H9 (cell line): ENCODE measurements at regions not wholly inside any gene's neighbourhood (a gene's known extent, or its start where the extent isn't known, plus 50 kb on each side); places are given as distances from the start of the nearest gene placed in this dataset.

Experiments used
- DNase-seq: peaks from one replicate; pipeline ENCODE4 v3.0.0-alpha.2; 2017
- H2AFZ ChIP-seq: one replicate; pipeline ENCODE4 v1.6.1; 2013; ENCODE audit warnings: mild to moderate bottlenecking, low read length, control low read depth, moderate library complexity
- H2AK5ac ChIP-seq: 2 replicates; pipeline ENCODE4 v1.6.1; 2013; ENCODE audit warnings: low read length, control low read depth, mixed read lengths; ENCODE audit not compliant: insufficient read length
- H2BK120ac ChIP-seq: one replicate; pipeline ENCODE4 v1.6.1; 2013; ENCODE audit warnings: low read depth, mild to moderate bottlenecking, low read length, control low read depth, inconsistent platforms; ENCODE audit not compliant: poor library complexity, severe bottlenecking
- H2BK12ac ChIP-seq: 2 replicates; pipeline ENCODE4 v1.6.1; 2013; ENCODE audit warnings: low read length, control low read depth, mixed read lengths, low read depth; ENCODE audit not compliant: insufficient read length
- H2BK15ac ChIP-seq: 2 replicates; pipeline ENCODE4 v1.6.1; 2013; ENCODE audit warnings: low read depth, low read length, control low read depth
- H2BK20ac ChIP-seq: one replicate; pipeline ENCODE4 v1.6.1; 2013; ENCODE audit warnings: low read depth, mild to moderate bottlenecking, low read length, control low read depth, inconsistent platforms; ENCODE audit not compliant: poor library complexity, severe bottlenecking
- H2BK5ac ChIP-seq: 2 replicates; pipeline ENCODE4 v1.6.1; 2013; ENCODE audit warnings: low read length, control low read depth, mixed read lengths; ENCODE audit not compliant: insufficient read length
- H3K14ac ChIP-seq: 2 replicates; pipeline ENCODE4 v1.6.1; 2013; ENCODE audit warnings: low read length, control low read depth; ENCODE audit not compliant: insufficient read depth
- H3K18ac ChIP-seq: 2 replicates; pipeline ENCODE4 v1.6.1; 2013; ENCODE audit warnings: low read depth, mild to moderate bottlenecking, mixed read lengths, low read length, control low read depth; ENCODE audit not compliant: insufficient read length
- H3K23ac ChIP-seq: 2 replicates; pipeline ENCODE4 v1.6.1; 2013; ENCODE audit warnings: low read length, control low read depth, mixed read lengths, low read depth; ENCODE audit not compliant: insufficient read length
- H3K23me2 ChIP-seq: 2 replicates; pipeline ENCODE4 v1.6.1; 2013; ENCODE audit warnings: low read depth, mild to moderate bottlenecking, mixed read lengths, low read length, control low read depth; ENCODE audit not compliant: insufficient read length, poor library complexity, severe bottlenecking
- H3K27ac ChIP-seq: 2 replicates; pipeline ENCODE4 v1.5.1; 2013; ENCODE audit warnings: low read length, control low read depth, mixed read lengths, low read depth; ENCODE audit not compliant: insufficient read length
- H3K27me3 ChIP-seq: 2 replicates; pipeline ENCODE4 v1.6.1; 2013; ENCODE audit warnings: low read length, control low read depth, inconsistent platforms; ENCODE audit not compliant: insufficient read depth
- H3K4ac ChIP-seq: 2 replicates; pipeline ENCODE4 v1.6.1; 2013; ENCODE audit warnings: low read depth, mild to moderate bottlenecking, control low read depth, inconsistent platforms, low read length, moderate library complexity
- H3K4me1 ChIP-seq: 2 replicates; pipeline ENCODE4 v1.6.1; 2013; ENCODE audit warnings: low read length, control low read depth, inconsistent platforms; ENCODE audit not compliant: insufficient read depth
- H3K4me2 ChIP-seq: 2 replicates; pipeline ENCODE4 v1.6.1; 2013; ENCODE audit warnings: low read length, control low read depth, mixed read lengths; ENCODE audit not compliant: insufficient read length, insufficient read depth
- H3K56ac ChIP-seq: 2 replicates; pipeline ENCODE4 v1.6.1; 2013; ENCODE audit warnings: low read depth, mild to moderate bottlenecking, mixed read lengths, low read length, control low read depth; ENCODE audit not compliant: insufficient read length
- H3K79me1 ChIP-seq: 2 replicates; pipeline ENCODE4 v1.6.1; 2013; ENCODE audit warnings: low read depth, mild to moderate bottlenecking, moderate library complexity, low read length, control low read depth, inconsistent platforms; ENCODE audit not compliant: insufficient read depth, poor library complexity, severe bottlenecking
- H3K79me2 ChIP-seq: 2 replicates; pipeline ENCODE4 v1.6.1; 2013; ENCODE audit warnings: low read length, control low read depth, inconsistent platforms; ENCODE audit not compliant: insufficient read depth
- H3K9ac ChIP-seq: 2 replicates; pipeline ENCODE4 v1.6.1; 2013; ENCODE audit warnings: low read length, control low read depth, mixed read lengths; ENCODE audit not compliant: insufficient read length; ENCODE audit errors: extremely low read depth
- H3K9me3 ChIP-seq: one replicate; pipeline ENCODE4 v1.6.1; 2013; ENCODE audit warnings: low read depth, low read length, inconsistent platforms; ENCODE audit not compliant: control insufficient read depth
- H3T11ph ChIP-seq: one replicate; pipeline ENCODE4 v1.6.1; 2013; ENCODE audit warnings: mild to moderate bottlenecking, low read length, control low read depth, inconsistent platforms
- H4K20me1 ChIP-seq: one replicate; pipeline ENCODE4 v1.6.1; 2013; ENCODE audit not compliant: control insufficient read depth, insufficient read length, insufficient read depth
- H4K5ac ChIP-seq: 2 replicates; pipeline ENCODE4 v1.6.1; 2013; ENCODE audit warnings: low read depth, mild to moderate bottlenecking, mixed read lengths, low read length, control low read depth; ENCODE audit not compliant: insufficient read length
- H4K8ac ChIP-seq: replicated peaks from 2 replicates; pipeline ENCODE4 v1.6.1; 2013; ENCODE audit warnings: low read length, control low read depth, mixed read lengths, low read depth; ENCODE audit not compliant: insufficient read length
- H4K91ac ChIP-seq: 2 replicates; pipeline ENCODE4 v1.6.1; 2013; ENCODE audit warnings: low read depth, mild to moderate bottlenecking, moderate library complexity, mixed read lengths, low read length, control low read depth; ENCODE audit not compliant: insufficient read length
- H3K27ac Mint-ChIP-seq, 3 experiments: 2 replicates in 2 of 3; 3 replicates in 1 of 3; pipeline ENCODE4 v1.8.0; 2020 to 2021; ENCODE audit warnings: mixed read lengths in 3 of 3, mild to moderate bottlenecking in 1 of 3, moderate library complexity in 1 of 3
- H3K27me3 Mint-ChIP-seq: 2 replicates; pipeline ENCODE4 v1.8.0; 2021; ENCODE audit warnings: low read depth, mild to moderate bottlenecking, moderate library complexity, mixed read lengths
- H3K36me3 Mint-ChIP-seq, 3 experiments: 2 replicates in 2 of 3; 3 replicates in 1 of 3; pipeline ENCODE4 v1.8.0; 2020 to 2021; ENCODE audit warnings: low read depth in 3 of 3, mixed read lengths in 3 of 3; ENCODE audit not compliant: insufficient read depth in 1 of 3
- H3K4me1 Mint-ChIP-seq, 2 experiments: 2 replicates each; pipeline ENCODE4 v1.8.0; 2020; ENCODE audit warnings: mixed read lengths in 2 of 2
- H3K4me3 Mint-ChIP-seq, 2 experiments: 2 replicates in 1 of 2; 3 replicates in 1 of 2; pipeline ENCODE4 v1.8.0; 2020 to 2021; ENCODE audit warnings: mild to moderate bottlenecking in 2 of 2, mixed read lengths in 2 of 2, moderate library complexity in 1 of 2
- H3K9me3 Mint-ChIP-seq, 2 experiments: 2 replicates in 1 of 2; 3 replicates in 1 of 2; pipeline ENCODE4 v1.8.0; 2020; ENCODE audit warnings: mild to moderate bottlenecking in 2 of 2, mixed read lengths in 2 of 2, moderate library complexity in 1 of 2
- WGBS: extraction: QIAGEN DNeasy Blood & Tissue Kit; methylation state at CpG from one replicate; pipeline ENCODE4 v1.1.7; 2013; ENCODE audit warnings: missing lambda C conversion rate, low lambda C conversion rate, mixed read lengths; ENCODE audit not compliant: insufficient read length; ENCODE audit errors: extremely low coverage; 5-methylcytosine and 5-hydroxymethylcytosine counted together
- TF ChIP-seq, protein P1 (sequence below): fragments of 200-600 bp; sonication (generic); conservative IDR thresholded peaks from 3 replicates; pipeline ENCODE4 v1.8.0; 2021; ENCODE audit warnings: antibody characterized with exemption, mild to moderate bottlenecking

DNA sequence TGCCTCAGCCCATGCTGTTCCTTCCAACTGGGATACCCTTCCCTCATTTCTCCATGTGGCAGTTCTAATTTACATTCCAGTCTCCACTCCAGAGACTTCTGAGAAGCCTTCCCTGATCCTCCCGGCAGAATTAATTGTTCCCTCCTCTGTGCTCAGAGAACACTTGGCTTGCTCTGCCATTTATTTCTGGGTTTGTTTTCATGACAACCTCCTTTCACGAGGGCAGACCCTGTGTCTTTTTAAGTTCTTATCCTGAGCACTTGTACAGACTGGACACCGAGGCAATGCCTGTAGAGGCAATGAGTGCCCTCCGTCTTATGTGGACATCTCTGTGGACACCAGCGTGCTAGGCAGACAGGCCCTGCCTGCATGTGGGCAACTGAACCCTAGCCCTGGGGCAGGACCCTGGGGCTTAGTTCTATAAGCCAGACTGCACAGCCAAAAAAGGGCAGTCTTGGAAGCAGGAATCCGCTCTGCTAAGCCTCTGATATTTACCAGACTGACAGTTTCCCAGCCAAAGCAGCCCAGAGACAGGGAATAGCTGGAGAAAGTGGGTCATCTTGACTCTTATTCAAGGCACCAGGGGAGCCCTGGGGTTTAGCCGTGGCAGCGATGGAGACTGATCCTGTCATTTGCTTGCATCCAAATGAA is 474.0 kb downstream of the RPS24 start:
- no peak overlapping the region for H2BK15ac ChIP-seq
- no peak overlapping the region for H4K5ac ChIP-seq
- no peak overlapping the region for H3K18ac ChIP-seq
- no peak overlapping the region for H3T11ph ChIP-seq
- Mint-ChIP-seq H3K4me3 (no peak overlapping the region), H3K27me3 (peaks cover 2% of the 10 kb centered on the region; the same call in 1 of the 2 replicates), H3K9me3 (no peaks in the 10 kb centered on the region), H3K27ac (no peak overlapping the region), H3K36me3 (no peaks in the 10 kb centered on the region), H3K4me1 (peaks cover 0 to 3% of the 10 kb centered on the region in 2 experiments; a peak in 2 of 4 replicates)
- H3K4ac ChIP-seq: no peak overlapping the region
- no peak overlapping the region for H3K14ac ChIP-seq
- no peaks in the 10 kb centered on the region for H3K79me2 ChIP-seq
- H3K4me1 ChIP-seq: no peaks in the 10 kb centered on the region
- DNase-seq: no peak
- H3K4me2 ChIP-seq: no peak overlapping the region
- H3K79me1 ChIP-seq: no peaks in the 10 kb centered on the region
- no peaks in the 10 kb centered on the region for H3K27me3 ChIP-seq
- H4K91ac ChIP-seq: no peak overlapping the region
- no peak overlapping the region for H2BK12ac ChIP-seq
- no peak overlapping the region for H3K9ac ChIP-seq
- no peak overlapping the region for H2BK20ac ChIP-seq
- no CpG with 5 or more reads among the region's 8 CpGs for whole genome bisulfite sequencing
- TF ChIP-seq, protein P1, sequence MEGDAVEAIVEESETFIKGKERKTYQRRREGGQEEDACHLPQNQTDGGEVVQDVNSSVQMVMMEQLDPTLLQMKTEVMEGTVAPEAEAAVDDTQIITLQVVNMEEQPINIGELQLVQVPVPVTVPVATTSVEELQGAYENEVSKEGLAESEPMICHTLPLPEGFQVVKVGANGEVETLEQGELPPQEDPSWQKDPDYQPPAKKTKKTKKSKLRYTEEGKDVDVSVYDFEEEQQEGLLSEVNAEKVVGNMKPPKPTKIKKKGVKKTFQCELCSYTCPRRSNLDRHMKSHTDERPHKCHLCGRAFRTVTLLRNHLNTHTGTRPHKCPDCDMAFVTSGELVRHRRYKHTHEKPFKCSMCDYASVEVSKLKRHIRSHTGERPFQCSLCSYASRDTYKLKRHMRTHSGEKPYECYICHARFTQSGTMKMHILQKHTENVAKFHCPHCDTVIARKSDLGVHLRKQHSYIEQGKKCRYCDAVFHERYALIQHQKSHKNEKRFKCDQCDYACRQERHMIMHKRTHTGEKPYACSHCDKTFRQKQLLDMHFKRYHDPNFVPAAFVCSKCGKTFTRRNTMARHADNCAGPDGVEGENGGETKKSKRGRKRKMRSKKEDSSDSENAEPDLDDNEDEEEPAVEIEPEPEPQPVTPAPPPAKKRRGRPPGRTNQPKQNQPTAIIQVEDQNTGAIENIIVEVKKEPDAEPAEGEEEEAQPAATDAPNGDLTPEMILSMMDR: no peak
- H2BK5ac ChIP-seq: no peak overlapping the region
- H4K8ac ChIP-seq: no peak overlapping the region
- H4K20me1 ChIP-seq: no peaks in the 10 kb centered on the region
- no peaks in the 10 kb centered on the region for H3K23me2 ChIP-seq
- no peak overlapping the region for H3K56ac ChIP-seq
- H3K27ac ChIP-seq: no peak overlapping the region
- no peak overlapping the region for H2AK5ac ChIP-seq
- no peak overlapping the region for H3K23ac ChIP-seq
- no peak overlapping the region for H2AFZ ChIP-seq
- H3K9me3 ChIP-seq: no peaks in the 10 kb centered on the region
- H2BK120ac ChIP-seq: no peak overlapping the region
